ENCODE measurements at regions not wholly inside any gene's neighbourhood (a gene's known extent, or its start where the extent isn't known, plus 50 kb on each side); places are given as distances from the start of the nearest gene placed in this dataset.

DNA sequence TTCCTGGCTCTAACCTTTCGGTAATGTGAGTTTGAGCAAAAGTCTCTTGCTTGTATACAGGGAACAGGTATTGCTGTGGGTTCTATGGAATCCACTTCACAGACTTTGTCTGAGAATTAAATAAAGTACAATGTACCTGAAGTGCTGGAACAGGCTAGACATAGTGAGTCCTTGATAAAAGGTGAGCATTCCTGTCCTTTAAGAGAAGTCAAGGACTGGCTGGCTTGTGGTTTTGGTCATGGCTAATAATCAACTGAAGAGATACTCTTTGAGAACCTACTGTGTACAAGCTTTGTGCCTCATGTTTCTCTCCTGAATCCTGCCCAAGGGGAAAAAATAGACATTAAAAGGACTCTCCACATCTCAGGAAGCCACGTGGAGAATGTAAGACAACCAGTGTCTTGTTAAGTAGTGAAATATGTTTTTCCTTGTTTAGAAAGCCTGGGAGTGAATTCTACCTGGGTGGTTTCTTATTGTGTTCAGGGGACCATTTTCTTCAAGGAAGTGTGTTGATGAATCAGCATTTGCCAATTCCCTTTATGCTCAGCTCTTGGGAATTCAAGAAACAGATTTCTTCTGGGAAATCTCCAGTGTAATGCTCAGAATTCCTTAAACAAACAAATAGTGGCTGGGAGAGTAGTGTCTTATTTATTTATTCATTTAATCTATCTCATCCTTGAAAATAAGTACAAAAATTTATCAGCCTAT, 55.2 kb upstream of the PLD5 start:
- TF ChIP-seq, protein P1, sequence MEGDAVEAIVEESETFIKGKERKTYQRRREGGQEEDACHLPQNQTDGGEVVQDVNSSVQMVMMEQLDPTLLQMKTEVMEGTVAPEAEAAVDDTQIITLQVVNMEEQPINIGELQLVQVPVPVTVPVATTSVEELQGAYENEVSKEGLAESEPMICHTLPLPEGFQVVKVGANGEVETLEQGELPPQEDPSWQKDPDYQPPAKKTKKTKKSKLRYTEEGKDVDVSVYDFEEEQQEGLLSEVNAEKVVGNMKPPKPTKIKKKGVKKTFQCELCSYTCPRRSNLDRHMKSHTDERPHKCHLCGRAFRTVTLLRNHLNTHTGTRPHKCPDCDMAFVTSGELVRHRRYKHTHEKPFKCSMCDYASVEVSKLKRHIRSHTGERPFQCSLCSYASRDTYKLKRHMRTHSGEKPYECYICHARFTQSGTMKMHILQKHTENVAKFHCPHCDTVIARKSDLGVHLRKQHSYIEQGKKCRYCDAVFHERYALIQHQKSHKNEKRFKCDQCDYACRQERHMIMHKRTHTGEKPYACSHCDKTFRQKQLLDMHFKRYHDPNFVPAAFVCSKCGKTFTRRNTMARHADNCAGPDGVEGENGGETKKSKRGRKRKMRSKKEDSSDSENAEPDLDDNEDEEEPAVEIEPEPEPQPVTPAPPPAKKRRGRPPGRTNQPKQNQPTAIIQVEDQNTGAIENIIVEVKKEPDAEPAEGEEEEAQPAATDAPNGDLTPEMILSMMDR (IDR thresholded peaks at IDR 0.05; ENCODE audit: insufficient read depth, low read length, poor library complexity, severe bottlenecking): no peak
- no peak for TF ChIP-seq EZH2phosphoT487 (conservative IDR thresholded peaks at IDR 0.05; ENCODE audit: low read length)

All from SU-DHL-6 (cell line).